Immature natural killer cell (primary cell): ENCODE measurements at regions not wholly inside any gene's neighbourhood (a gene's known extent, or its start where the extent isn't known, plus 50 kb on each side); places are given as distances from the start of the nearest gene placed in this dataset.
"Not testable (repeated sequence)": the region's sequence is repeated elsewhere in the genome, so short reads cannot be mapped to it uniquely, and the experiment has no call there.

ENCODE experiments used
- DNase-seq, 3 donors: peaks; one replicate each; pipeline ENCODE4 v3.0.0; 2022; ENCODE audit warnings: mixed read lengths in 1 of 3
- H3K27ac Mint-ChIP-seq, 6 donors: one replicate each; pipeline ENCODE4 v1.8.0; 2020; ENCODE audit warnings: mixed read lengths in 6 of 6, mild to moderate bottlenecking in 5 of 6, inconsistent platforms in 4 of 6, moderate library complexity in 3 of 6
- H3K27me3 Mint-ChIP-seq, 3 donors: one replicate each; pipeline ENCODE4 v1.8.0; 2020 to 2021; ENCODE audit warnings: low read depth in 3 of 3, mild to moderate bottlenecking in 3 of 3, mixed read lengths in 3 of 3, moderate library complexity in 3 of 3, inconsistent platforms in 1 of 3
- H3K36me3 Mint-ChIP-seq, 3 donors: one replicate each; pipeline ENCODE4 v1.8.0; 2020; ENCODE audit warnings: mixed read lengths in 3 of 3, inconsistent platforms in 2 of 3, mild to moderate bottlenecking in 2 of 3
- H3K4me1 Mint-ChIP-seq, 2 donors: one replicate each; pipeline ENCODE4 v1.8.0; 2020; ENCODE audit warnings: inconsistent platforms in 2 of 2, mild to moderate bottlenecking in 2 of 2, mixed read lengths in 2 of 2, moderate library complexity in 1 of 2
- H3K4me3 Mint-ChIP-seq, 5 donors: one replicate each; pipeline ENCODE4 v1.8.0; 2020; ENCODE audit warnings: mild to moderate bottlenecking in 5 of 5, mixed read lengths in 5 of 5, inconsistent platforms in 3 of 5, moderate library complexity in 3 of 5
- H3K9me3 Mint-ChIP-seq, 6 donors: one replicate each; pipeline ENCODE4 v1.8.0; 2020; ENCODE audit warnings: mild to moderate bottlenecking in 6 of 6, mixed read lengths in 6 of 6, inconsistent platforms in 4 of 6, moderate library complexity in 3 of 6

GRCh38 chr10:76815505-76815904 is 822.1 kb downstream of the KCNMA1 start:
- H3K4me3 Mint-ChIP-seq, H3K27me3 Mint-ChIP-seq, H3K4me1 Mint-ChIP-seq, H3K9me3 Mint-ChIP-seq, H3K36me3 Mint-ChIP-seq, DNase-seq, H3K27ac Mint-ChIP-seq: not testable (repeated sequence)

GRCh38 chr10:76811430-76811829 is 826.2 kb downstream of the KCNMA1 start:
- Mint-ChIP-seq H3K4me3 (no peak overlapping the region), H3K36me3 (no peaks in the 10 kb centered on the region), H3K27me3 (peaks cover 0 to 1% (median 0%) of the 10 kb centered on the region in 3 donors), H3K9me3 (peaks cover 0 to 4% (median 0%) of the 10 kb centered on the region in 6 donors), H3K27ac (no peak overlapping the region), H3K4me1 (no peaks in the 10 kb centered on the region)
- no peak for DNase-seq

GRCh38 chr10:76788452-76788811 is 849.2 kb downstream of the KCNMA1 start:
- H3K36me3 Mint-ChIP-seq: no peaks in the 10 kb centered on the region
- H3K4me1 Mint-ChIP-seq: no peaks in the 10 kb centered on the region
- no peak overlapping the region for H3K27ac Mint-ChIP-seq
- H3K4me3 Mint-ChIP-seq: no peak overlapping the region
- no peak for DNase-seq
- H3K27me3 Mint-ChIP-seq: peaks cover 0 to 4% (median 0%) of the 10 kb centered on the region in 3 donors
- H3K9me3 Mint-ChIP-seq: peaks cover 0 to 4% (median 0%) of the 10 kb centered on the region in 6 donors

GRCh38 chr10:76787746-76788451 is 849.7 kb downstream of the KCNMA1 start:
- Mint-ChIP-seq H3K9me3 (peaks cover 0 to 4% (median under 1%) of the 10 kb centered on the region in 6 donors), H3K4me1 (no peaks in the 10 kb centered on the region), H3K27me3 (peaks cover 0 to 4% (median 0%) of the 10 kb centered on the region in 3 donors), H3K4me3 (no peak overlapping the region), H3K27ac (no peak overlapping the region), H3K36me3 (no peaks in the 10 kb centered on the region)
- no peak for DNase-seq

- peaks cover 0 to 10% (median 1%) of the 10 kb centered on the region in 6 donors for H3K9me3 Mint-ChIP-seq
- peaks cover 0 to 1% (median 0%) of the 10 kb centered on the region in 3 donors for H3K27me3 Mint-ChIP-seq
- H3K4me3 Mint-ChIP-seq: no peak overlapping the region
- DNase-seq: no peak
- H3K27ac Mint-ChIP-seq: no peak overlapping the region
- no peaks in the 10 kb centered on the region for H3K4me1 Mint-ChIP-seq
- H3K36me3 Mint-ChIP-seq: no peaks in the 10 kb centered on the region
Observed at GRCh38 chr10:76786504-76787072, 851.0 kb downstream of the KCNMA1 start.

- H3K27ac Mint-ChIP-seq: no peak overlapping the region
- H3K27me3 Mint-ChIP-seq: peaks cover 1 to 4% (median 3%) of the 10 kb centered on the region in 3 donors
- H3K9me3 Mint-ChIP-seq: peaks cover 0 to 10% (median 0%) of the 10 kb centered on the region in 6 donors
- no peaks in the 10 kb centered on the region for H3K36me3 Mint-ChIP-seq
- H3K4me1 Mint-ChIP-seq: no peaks in the 10 kb centered on the region
- DNase-seq: no peak
- no peak overlapping the region for H3K4me3 Mint-ChIP-seq
Observed at GRCh38 chr10:76784076-76784475, 853.5 kb downstream of the KCNMA1 start.

- Mint-ChIP-seq H3K27me3 (peaks cover 3 to 4% (median 3%) of the 10 kb centered on the region in 3 donors), H3K36me3 (no peaks in the 10 kb centered on the region), H3K4me1 (no peaks in the 10 kb centered on the region), H3K4me3 (no peak overlapping the region), H3K9me3 (peaks cover 0 to 19% (median 4%) of the 10 kb centered on the region in 6 donors), H3K27ac (no peak overlapping the region)
- no peak for DNase-seq
Observed at GRCh38 chr10:76779796-76780301, 857.8 kb downstream of the KCNMA1 start.

- H3K9me3 Mint-ChIP-seq: peaks cover 0 to 21% (median 5%) of the 10 kb centered on the region in 6 donors
- H3K27me3 Mint-ChIP-seq: peaks cover 3 to 4% (median 3%) of the 10 kb centered on the region in 3 donors
- H3K36me3 Mint-ChIP-seq: no peaks in the 10 kb centered on the region
- H3K4me3 Mint-ChIP-seq: no peak overlapping the region
- H3K4me1 Mint-ChIP-seq: no peaks in the 10 kb centered on the region
- DNase-seq: no peak
- H3K27ac Mint-ChIP-seq: no peak overlapping the region
Observed at GRCh38 chr10:76778914-76779795, 858.5 kb downstream of the KCNMA1 start.

GRCh38 chr10:76774987-76775603 is 862.5 kb downstream of the KCNMA1 start:
- no peak overlapping the region for H3K4me3 Mint-ChIP-seq
- peaks cover 2 to 3% (median 2%) of the 10 kb centered on the region in 3 donors for H3K27me3 Mint-ChIP-seq
- H3K27ac Mint-ChIP-seq: no peak overlapping the region
- no peak for DNase-seq
- no peaks in the 10 kb centered on the region for H3K36me3 Mint-ChIP-seq
- H3K4me1 Mint-ChIP-seq: no peaks in the 10 kb centered on the region
- H3K9me3 Mint-ChIP-seq: peaks cover 0 to 13% (median 5%) of the 10 kb centered on the region in 6 donors

- Mint-ChIP-seq H3K9me3 (peaks cover 0 to 4% (median under 1%) of the 10 kb centered on the region in 6 donors), H3K4me1 (no peaks in the 10 kb centered on the region), H3K36me3 (no peaks in the 10 kb centered on the region), H3K4me3 (no peak overlapping the region), H3K27ac (no peak overlapping the region), H3K27me3 (peaks cover 0 to 6% (median 4%) of the 10 kb centered on the region in 3 donors)
- no peak for DNase-seq
Observed at GRCh38 chr10:76769582-76769981, 868.0 kb downstream of the KCNMA1 start.

GRCh38 chr10:76769161-76769560 is 868.4 kb downstream of the KCNMA1 start:
- Mint-ChIP-seq H3K4me1 (no peaks in the 10 kb centered on the region), H3K4me3 (no peak overlapping the region), H3K27me3 (peaks cover 0 to 6% (median 4%) of the 10 kb centered on the region in 3 donors), H3K27ac (no peak overlapping the region), H3K9me3 (peaks cover 0 to 2% (median under 1%) of the 10 kb centered on the region in 6 donors), H3K36me3 (no peaks in the 10 kb centered on the region)
- no peak for DNase-seq

- Mint-ChIP-seq H3K27me3 (peaks cover 2 to 6% (median 4%) of the 10 kb centered on the region in 3 donors), H3K9me3 (peaks cover 0 to 2% (median 0%) of the 10 kb centered on the region in 6 donors), H3K4me1 (no peaks in the 10 kb centered on the region), H3K27ac (no peak overlapping the region), H3K36me3 (no peaks in the 10 kb centered on the region), H3K4me3 (no peak overlapping the region)
- DNase-seq: no peak
Observed at GRCh38 chr10:76766682-76767081, 870.9 kb downstream of the KCNMA1 start.

GRCh38 chr10:76764921-76765320 is 872.7 kb downstream of the KCNMA1 start:
- H3K4me1 Mint-ChIP-seq, H3K27ac Mint-ChIP-seq, H3K27me3 Mint-ChIP-seq: not testable (repeated sequence)

More at GRCh38 chr10:76764921-76765320, 872.7 kb downstream of the KCNMA1 start:
- DNase-seq, H3K4me3 Mint-ChIP-seq, H3K9me3 Mint-ChIP-seq, H3K36me3 Mint-ChIP-seq: not testable (repeated sequence)
